B cell (primary cell): ENCODE measurements at regions not wholly inside any gene's neighbourhood (a gene's known extent, or its start where the extent isn't known, plus 50 kb on each side); places are given as distances from the start of the nearest gene placed in this dataset.

Source experiments
- ATAC-seq: fragments of 200-7000 bp; cut with Tn5 transposase; one replicate; pipeline ENCODE4 v1.10.0; 2021; ENCODE audit warnings: low read depth, mild to moderate bottlenecking, moderate number of reproducible peaks, moderate library complexity
- CTCF ChIA-PET: fragments of 350-600 bp; sonication (Branson Sonifier 250); formaldehyde crosslinking; loops from one replicate; lab custom pipeline; 2021; ENCODE audit warnings: antibody characterized with exemption, inconsistent platforms; lab: Charles Lee
- POLR2A ChIA-PET: fragments of 350-600 bp; sonication (Branson Sonifier 250); formaldehyde crosslinking; loops from one replicate; lab custom pipeline; 2021; ENCODE audit warnings: antibody characterized with exemption; lab: Charles Lee
- DNase-seq: peaks from one replicate; pipeline ENCODE4 v3.0.0; 2013
- H2AFZ ChIP-seq: 2 replicates; pipeline ENCODE4 v1.6.1; 2012; ENCODE audit warnings: mild to moderate bottlenecking, low read depth, low read length; ENCODE audit not compliant: insufficient read depth, poor library complexity, severe bottlenecking
- H3K27ac ChIP-seq, 2 donors: 1 replicate in 1 of 2; 2 replicates in 1 of 2; pipeline ENCODE4 v1.5.1; 2012 to 2013; ENCODE audit warnings: low read length in 2 of 2, mild to moderate bottlenecking in 2 of 2, moderate library complexity in 1 of 2
- H3K27me3 ChIP-seq, 4 experiments: fragments of 200-600 bp in 1 of 4; sonication (generic) in 1 of 4; replicated peaks in 1 of 4; 1 replicate in 2 of 4; 2 replicates in 2 of 4; pipeline versions ENCODE4 v1.6.1 to v1.7.0; 2013 to 2016; ENCODE audit warnings: low read length in 3 of 4, mild to moderate bottlenecking in 2 of 4, mixed read lengths in 1 of 4, moderate library complexity in 1 of 4; ENCODE audit not compliant: insufficient read depth in 4 of 4, control insufficient read depth in 3 of 4; ENCODE audit errors: control extremely low read depth in 1 of 4
- H3K36me3 ChIP-seq, 2 experiments: replicated peaks in 1 of 2; 1 replicate in 1 of 2; 2 replicates in 1 of 2; pipeline versions ENCODE4 v1.6.1 to v1.7.1; 2013; ENCODE audit warnings: low read length in 1 of 2; ENCODE audit not compliant: insufficient read depth in 2 of 2, control insufficient read depth in 1 of 2; ENCODE audit errors: control extremely low read depth in 1 of 2, extremely low read depth in 1 of 2
- H3K4me1 ChIP-seq, 2 donors: fragments of 200-600 bp in 1 of 2; sonication (generic) in 1 of 2; 1 replicate in 1 of 2; 2 replicates in 1 of 2; pipeline versions ENCODE4 v1.5.1 to v1.6.1; 2013 to 2017; ENCODE audit warnings: low read length in 2 of 2; ENCODE audit not compliant: control insufficient read depth in 2 of 2, insufficient read depth in 2 of 2
- H3K4me2 ChIP-seq: replicated peaks from 2 replicates; pipeline ENCODE3; 2012; ENCODE audit warnings: mild to moderate bottlenecking, low read depth, low read length; ENCODE audit not compliant: poor library complexity, severe bottlenecking
- H3K4me3 ChIP-seq, 5 experiments: fragments of 200-600 bp in 1 of 5; sonication (generic) in 1 of 5; 1 replicate in 3 of 5; 2 replicates in 2 of 5; pipeline versions ENCODE4 v1.5.1 to v1.7.0; 2011 to 2016; ENCODE audit warnings: low read length in 4 of 5, mild to moderate bottlenecking in 4 of 5, low read depth in 2 of 5, control low read depth in 1 of 5, moderate library complexity in 1 of 5; ENCODE audit not compliant: insufficient read depth in 1 of 5; ENCODE audit errors: control extremely low read depth in 1 of 5, extremely low read depth in 1 of 5
- H3K79me2 ChIP-seq: fragments of 200-600 bp; sonication (generic); one replicate; pipeline ENCODE4 v1.6.0; 2016; ENCODE audit warnings: low read length; ENCODE audit not compliant: control insufficient read depth, insufficient read depth
- H3K9ac ChIP-seq: fragments of 200-600 bp; sonication (generic); 2 replicates; pipeline ENCODE4 v1.6.1; 2017; ENCODE audit warnings: mild to moderate bottlenecking, low read length, moderate library complexity
- H3K9me3 ChIP-seq, 3 donors: one replicate each; pipeline versions ENCODE4 v1.6.1 to v1.7.1; 2013; ENCODE audit warnings: low read length in 2 of 3; ENCODE audit not compliant: control insufficient read depth in 2 of 3, insufficient read depth in 1 of 3; ENCODE audit errors: control extremely low read depth in 1 of 3
- H4K20me1 ChIP-seq: 2 replicates; pipeline ENCODE4 v1.6.0; 2012; ENCODE audit warnings: mild to moderate bottlenecking, low read length; ENCODE audit not compliant: insufficient read depth, control insufficient read depth, poor library complexity, severe bottlenecking
- H3K27ac Mint-ChIP-seq: one replicate; pipeline ENCODE4 v1.8.0; 2021; ENCODE audit warnings: mixed read lengths
- H3K27me3 Mint-ChIP-seq: one replicate; pipeline ENCODE4 v1.8.0; 2021; ENCODE audit warnings: mixed read lengths
- H3K4me1 Mint-ChIP-seq: one replicate; pipeline ENCODE4 v1.8.0; 2021; ENCODE audit warnings: mixed read lengths
- H3K4me3 Mint-ChIP-seq: one replicate; pipeline ENCODE4 v1.8.0; 2021; ENCODE audit warnings: mixed read lengths
- H3K9me3 Mint-ChIP-seq: one replicate; pipeline ENCODE4 v1.8.0; 2022; ENCODE audit warnings: mixed read lengths; ENCODE audit not compliant: insufficient read depth
- EZH2 ChIP-seq: IDR thresholded peaks from 2 replicates; pipeline ENCODE4 v1.6.1; 2012; ENCODE audit warnings: borderline replicate concordance, low read depth, mild to moderate bottlenecking, moderate library complexity, low read length; ENCODE audit not compliant: insufficient read depth, poor library complexity, severe bottlenecking
- WGBS: methylation state at CpG from one replicate; pipeline ENCODE4 v1.1.5; 2013; ENCODE audit warnings: missing lambda C conversion rate; ENCODE audit not compliant: insufficient coverage; 5-methylcytosine and 5-hydroxymethylcytosine counted together
- intact Hi-C: fragments of 100-400 bp; cut with micrococcal nuclease; formaldehyde crosslinking; loops from one replicate; pipeline ENCODE4 v1.10.0; 2022
- TF ChIP-seq, protein P1 (sequence below): fragments of 200-600 bp; IDR thresholded peaks from one replicate; pipeline ENCODE4 v1.8.0; 2022; ENCODE audit warnings: antibody characterized with exemption, mild to moderate bottlenecking

DNA sequence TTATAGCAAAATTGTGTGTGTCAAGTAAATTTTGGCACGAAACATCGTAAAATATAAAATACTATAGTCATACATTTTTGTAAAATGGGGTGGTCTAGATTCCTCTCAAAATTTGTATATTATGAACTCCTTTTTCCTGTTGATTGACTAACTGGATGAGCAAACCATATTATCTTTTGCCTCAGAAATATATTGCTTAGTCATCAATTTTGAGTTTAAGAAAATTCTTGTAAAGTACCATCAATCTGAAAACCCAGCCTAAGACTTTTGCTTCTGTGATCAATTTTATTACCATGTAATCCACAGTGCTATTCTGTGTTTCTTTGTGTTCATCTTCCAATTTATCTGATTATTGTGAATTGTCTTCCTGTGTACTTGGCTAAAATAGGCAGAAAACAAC lies 98.0 kb upstream of the PCDH18 start:
- Mint-ChIP-seq H3K4me1 (no peaks in the 10 kb centered on the region), H3K27ac (no peak overlapping the region), H3K27me3 (no peaks in the 10 kb centered on the region), H3K9me3 (no peaks in the 10 kb centered on the region), H3K4me3 (no peak overlapping the region)
- Histone ChIP-seq H3K27me3 (no peaks in the 10 kb centered on the region), H3K79me2 (no peaks in the 10 kb centered on the region), H3K9me3 (peaks cover 0 to 10% (median 0%) of the 10 kb centered on the region in 3 donors), H3K4me3 (no peak overlapping the region), H3K36me3 (no peaks in the 10 kb centered on the region), H2AFZ (no peak overlapping the region), H3K9ac (no peak overlapping the region), H3K27ac (no peak overlapping the region), H4K20me1 (no peaks in the 10 kb centered on the region), H3K4me2 (no peak overlapping the region), H3K4me1 (no peaks in the 10 kb centered on the region)
- no CpG with 5 or more reads among the region's 2 CpGs for WGBS
- intact Hi-C loops: no loop called here
- TF ChIP-seq, protein P1, sequence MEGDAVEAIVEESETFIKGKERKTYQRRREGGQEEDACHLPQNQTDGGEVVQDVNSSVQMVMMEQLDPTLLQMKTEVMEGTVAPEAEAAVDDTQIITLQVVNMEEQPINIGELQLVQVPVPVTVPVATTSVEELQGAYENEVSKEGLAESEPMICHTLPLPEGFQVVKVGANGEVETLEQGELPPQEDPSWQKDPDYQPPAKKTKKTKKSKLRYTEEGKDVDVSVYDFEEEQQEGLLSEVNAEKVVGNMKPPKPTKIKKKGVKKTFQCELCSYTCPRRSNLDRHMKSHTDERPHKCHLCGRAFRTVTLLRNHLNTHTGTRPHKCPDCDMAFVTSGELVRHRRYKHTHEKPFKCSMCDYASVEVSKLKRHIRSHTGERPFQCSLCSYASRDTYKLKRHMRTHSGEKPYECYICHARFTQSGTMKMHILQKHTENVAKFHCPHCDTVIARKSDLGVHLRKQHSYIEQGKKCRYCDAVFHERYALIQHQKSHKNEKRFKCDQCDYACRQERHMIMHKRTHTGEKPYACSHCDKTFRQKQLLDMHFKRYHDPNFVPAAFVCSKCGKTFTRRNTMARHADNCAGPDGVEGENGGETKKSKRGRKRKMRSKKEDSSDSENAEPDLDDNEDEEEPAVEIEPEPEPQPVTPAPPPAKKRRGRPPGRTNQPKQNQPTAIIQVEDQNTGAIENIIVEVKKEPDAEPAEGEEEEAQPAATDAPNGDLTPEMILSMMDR: no peak
- TF ChIP-seq EZH2: no peak
- no peak for ATAC-seq
- ChIA-PET POLR2A (no interaction called here), CTCF (no interaction called here)
- no peak for DNase-seq

DNA sequence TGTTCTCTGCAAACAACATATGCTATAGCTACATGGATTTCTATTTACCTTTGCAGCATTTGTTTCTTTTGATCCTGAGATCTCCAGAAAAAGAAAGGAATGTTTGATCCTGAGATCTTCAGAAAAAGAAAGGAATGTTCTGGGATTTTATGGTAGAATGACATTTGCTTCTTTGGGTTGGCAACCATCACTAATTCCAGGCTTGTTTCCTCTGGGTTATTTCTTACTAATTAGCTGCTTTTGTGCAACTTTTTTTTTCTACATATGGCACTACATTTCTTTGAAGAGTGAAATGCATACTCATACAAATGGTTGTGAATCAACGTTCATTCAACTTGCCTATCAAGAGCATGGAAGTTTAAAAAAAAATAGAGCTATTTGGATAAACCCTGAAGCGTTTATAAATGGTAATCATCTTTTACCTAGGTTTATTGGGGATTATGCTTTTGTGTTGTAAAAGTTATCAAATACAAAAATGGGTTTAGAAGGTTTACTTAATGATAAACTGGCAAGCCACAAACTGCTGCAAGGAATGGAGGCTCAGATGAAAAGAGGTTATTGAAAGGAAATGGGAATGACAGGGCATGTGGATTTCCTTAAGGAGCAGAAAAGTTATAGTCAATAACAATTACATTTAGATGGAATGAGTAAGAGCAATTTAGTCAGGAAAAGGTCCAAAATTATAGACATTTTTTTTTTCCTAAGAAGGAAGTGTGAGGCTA lies 95.6 kb upstream of the PCDH18 start:
- H3K4me1 ChIP-seq: no peaks in the 10 kb centered on the region
- H3K9ac ChIP-seq: no peak overlapping the region
- H3K4me2 ChIP-seq: no peak overlapping the region
- no peaks in the 10 kb centered on the region for H3K36me3 ChIP-seq
- no peaks in the 10 kb centered on the region for H3K27me3 ChIP-seq
- H3K4me3 ChIP-seq: no peak overlapping the region
- no peaks in the 10 kb centered on the region for H3K79me2 ChIP-seq
- ATAC-seq: no peak
- no CpG with 5 or more reads among the region's 2 CpGs for WGBS
- peaks cover 0 to 10% (median 0%) of the 10 kb centered on the region in 3 donors for H3K9me3 ChIP-seq
- H2AFZ ChIP-seq: no peak overlapping the region
- CTCF ChIA-PET: no interaction called here
- TF ChIP-seq, protein P1: no peak
- TF ChIP-seq EZH2: no peak
- intact Hi-C loops: no loop called here
- no peaks in the 10 kb centered on the region for H4K20me1 ChIP-seq
- DNase-seq: no peak
- Mint-ChIP-seq H3K27ac (no peak overlapping the region), H3K4me1 (no peaks in the 10 kb centered on the region), H3K9me3 (no peaks in the 10 kb centered on the region), H3K4me3 (no peak overlapping the region), H3K27me3 (no peaks in the 10 kb centered on the region)
- no peak overlapping the region for H3K27ac ChIP-seq
- POLR2A ChIA-PET: no interaction called here
